Effector memory CD8-positive, alpha-beta T cell (primary cell): ENCODE measurements at regions not wholly inside any gene's neighbourhood (a gene's known extent, or its start where the extent isn't known, plus 50 kb on each side); places are given as distances from the start of the nearest gene placed in this dataset.

ENCODE experiments used
- ATAC-seq: fragments of 150-1000 bp; cut with Tn5 transposase; replicated peaks from 2 replicates; pipeline ENCODE4 v1.10.0; 2021; ENCODE audit warnings: mild to moderate bottlenecking, moderate library complexity
- DNase-seq, 3 experiments: peaks; one replicate each; pipeline ENCODE4 v3.0.0; 2021
- H3K27ac Mint-ChIP-seq, 2 donors: one replicate each; pipeline ENCODE4 v1.8.0; 2022; ENCODE audit warnings: mild to moderate bottlenecking in 2 of 2, mixed read lengths in 2 of 2, moderate library complexity in 2 of 2
- H3K27me3 Mint-ChIP-seq, 2 donors: one replicate each; pipeline ENCODE4 v1.8.0; 2022; ENCODE audit warnings: mixed read lengths in 2 of 2
- H3K36me3 Mint-ChIP-seq: one replicate; pipeline ENCODE4 v1.8.0; 2022; ENCODE audit warnings: mild to moderate bottlenecking, moderate library complexity, mixed read lengths; ENCODE audit not compliant: insufficient read depth
- H3K4me1 Mint-ChIP-seq, 2 donors: one replicate each; pipeline ENCODE4 v1.8.0; 2022; ENCODE audit warnings: low read depth in 2 of 2, mixed read lengths in 2 of 2
- H3K4me3 Mint-ChIP-seq, 2 donors: one replicate each; pipeline ENCODE4 v1.8.0; 2022; ENCODE audit warnings: mild to moderate bottlenecking in 2 of 2, mixed read lengths in 2 of 2, moderate library complexity in 2 of 2
- H3K9me3 Mint-ChIP-seq, 2 donors: one replicate each; pipeline ENCODE4 v1.8.0; 2022; ENCODE audit warnings: mixed read lengths in 2 of 2

- ATAC-seq (no peak), DNase-seq (no peak)
- H3K27ac Mint-ChIP-seq, result no peak overlapping the region
- peaks cover 7 to 10% of the 10 kb centered on the region in 2 donors for H3K27me3 Mint-ChIP-seq
- H3K4me1 Mint-ChIP-seq, result peaks cover 0 to 2% of the 10 kb centered on the region in 2 donors
- H3K9me3 Mint-ChIP-seq, result no peaks in the 10 kb centered on the region
- H3K36me3 Mint-ChIP-seq, result no peaks in the 10 kb centered on the region
- H3K4me3 Mint-ChIP-seq, result no peak overlapping the region
These were observed 117.1 kb upstream of the FRMD6 start for GRCh38 chr14:51534610-51535011.

- Mint-ChIP-seq H3K36me3 (no peaks in the 10 kb centered on the region), H3K4me3 (no peak overlapping the region), H3K27ac (no peak overlapping the region), H3K27me3 (peaks cover 7 to 10% of the 10 kb centered on the region in 2 donors), H3K4me1 (peaks cover 0 to 2% of the 10 kb centered on the region in 2 donors), H3K9me3 (no peaks in the 10 kb centered on the region)
- DNase-seq (no peak), ATAC-seq (no peak)
These were observed 116.2 kb upstream of the FRMD6 start for GRCh38 chr14:51535443-51536044.

GRCh38 chr14:51538973-51539372 is 112.7 kb upstream of the FRMD6 start:
- H3K4me1 Mint-ChIP-seq, result peaks cover 0 to 2% of the 10 kb centered on the region in 2 donors
- H3K9me3 Mint-ChIP-seq, result no peaks in the 10 kb centered on the region

GRCh38 chr14:51539571-51540037 is 112.1 kb upstream of the FRMD6 start:
- Mint-ChIP-seq H3K36me3 (no peaks in the 10 kb centered on the region), H3K4me1 (peaks cover 0 to 2% of the 10 kb centered on the region in 2 donors), H3K27me3 (peaks cover 18 to 28% of the 10 kb centered on the region in 2 donors), H3K27ac (no peak overlapping the region), H3K9me3 (no peaks in the 10 kb centered on the region), H3K4me3 (no peak overlapping the region)
- ATAC-seq (no peak), DNase-seq (no peak)

More at GRCh38 chr14:51538973-51539372, 112.7 kb upstream of the FRMD6 start:
- no peak overlapping the region for H3K4me3 Mint-ChIP-seq
- DNase-seq (no peak), ATAC-seq (no peak)
- H3K36me3 Mint-ChIP-seq, result no peaks in the 10 kb centered on the region
- no peak overlapping the region for H3K27ac Mint-ChIP-seq
- H3K27me3 Mint-ChIP-seq, result peaks cover 18 to 28% of the 10 kb centered on the region in 2 donors

- no peaks in the 10 kb centered on the region for H3K9me3 Mint-ChIP-seq
These were observed 111.3 kb upstream of the FRMD6 start for GRCh38 chr14:51540364-51540763.

GRCh38 chr14:51544471-51544870 is 107.2 kb upstream of the FRMD6 start:
- Mint-ChIP-seq H3K36me3 (no peaks in the 10 kb centered on the region), H3K4me3 (no peak overlapping the region), H3K9me3 (no peaks in the 10 kb centered on the region), H3K27ac (no peak overlapping the region), H3K27me3 (peaks cover 33 to 44% of the 10 kb centered on the region in 2 donors), H3K4me1 (no peaks in the 10 kb centered on the region)
- DNase-seq, result no peak
- ATAC-seq, result no peak

More at GRCh38 chr14:51540364-51540763, 111.3 kb upstream of the FRMD6 start:
- ATAC-seq (no peak), DNase-seq (no peak)
- H3K27me3 Mint-ChIP-seq, result peaks cover 23 to 32% of the 10 kb centered on the region in 2 donors
- no peak overlapping the region for H3K4me3 Mint-ChIP-seq
- no peak overlapping the region for H3K27ac Mint-ChIP-seq
- no peaks in the 10 kb centered on the region for H3K36me3 Mint-ChIP-seq
- H3K4me1 Mint-ChIP-seq, result no peaks in the 10 kb centered on the region

GRCh38 chr14:51544901-51545300 is 106.8 kb upstream of the FRMD6 start:
- no peaks in the 10 kb centered on the region for H3K9me3 Mint-ChIP-seq
- peaks cover 33 to 44% of the 10 kb centered on the region in 2 donors for H3K27me3 Mint-ChIP-seq
- ATAC-seq (no peak), DNase-seq (no peak)
- H3K4me1 Mint-ChIP-seq, result no peaks in the 10 kb centered on the region
- no peak overlapping the region for H3K27ac Mint-ChIP-seq
- no peaks in the 10 kb centered on the region for H3K36me3 Mint-ChIP-seq
- H3K4me3 Mint-ChIP-seq, result no peak overlapping the region

- Mint-ChIP-seq H3K4me3 (no peak overlapping the region), H3K9me3 (no peaks in the 10 kb centered on the region), H3K27ac (no peak overlapping the region), H3K27me3 (peaks cover 37 to 47% of the 10 kb centered on the region in 2 donors), H3K36me3 (no peaks in the 10 kb centered on the region), H3K4me1 (no peaks in the 10 kb centered on the region)
- ATAC-seq, result no peak
- DNase-seq, result no peak
These were observed 106.3 kb upstream of the FRMD6 start for GRCh38 chr14:51545396-51545795.

GRCh38 chr14:51546099-51546498 is 105.6 kb upstream of the FRMD6 start:
- Mint-ChIP-seq H3K4me1 (no peaks in the 10 kb centered on the region), H3K27me3 (peaks cover 44 to 51% of the 10 kb centered on the region in 2 donors), H3K4me3 (no peak overlapping the region), H3K36me3 (no peaks in the 10 kb centered on the region), H3K27ac (no peak overlapping the region), H3K9me3 (no peaks in the 10 kb centered on the region)
- ATAC-seq, result no peak
- DNase-seq, result no peak

GRCh38 chr14:51546603-51547258 is 105.0 kb upstream of the FRMD6 start:
- Mint-ChIP-seq H3K36me3 (no peaks in the 10 kb centered on the region), H3K4me1 (no peaks in the 10 kb centered on the region), H3K4me3 (no peak overlapping the region), H3K9me3 (no peaks in the 10 kb centered on the region), H3K27me3 (peaks cover 45 to 46% of the 10 kb centered on the region in 2 donors), H3K27ac (no peak overlapping the region)
- no peak for ATAC-seq
- no peak for DNase-seq

GRCh38 chr14:51547260-51547659 is 104.5 kb upstream of the FRMD6 start:
- no peak for ATAC-seq
- H3K27ac Mint-ChIP-seq, result no peak overlapping the region

GRCh38 chr14:51547701-51548100 is 104.0 kb upstream of the FRMD6 start:
- Mint-ChIP-seq H3K27ac (no peak overlapping the region), H3K4me1 (no peaks in the 10 kb centered on the region), H3K27me3 (peaks cover 42 to 44% of the 10 kb centered on the region in 2 donors), H3K9me3 (no peaks in the 10 kb centered on the region), H3K4me3 (no peak overlapping the region), H3K36me3 (no peaks in the 10 kb centered on the region)
- no peak for ATAC-seq
- no peak for DNase-seq

More at GRCh38 chr14:51547260-51547659, 104.5 kb upstream of the FRMD6 start:
- DNase-seq, result no peak
- Mint-ChIP-seq H3K4me3 (no peak overlapping the region), H3K36me3 (no peaks in the 10 kb centered on the region), H3K9me3 (no peaks in the 10 kb centered on the region), H3K4me1 (no peaks in the 10 kb centered on the region), H3K27me3 (peaks cover 43 to 44% of the 10 kb centered on the region in 2 donors)

- no peak for ATAC-seq
- H3K4me3 Mint-ChIP-seq, result no peak overlapping the region
- peaks cover 45 to 48% of the 10 kb centered on the region in 2 donors for H3K27me3 Mint-ChIP-seq
- DNase-seq, result no peak
- H3K4me1 Mint-ChIP-seq, result no peaks in the 10 kb centered on the region
- H3K27ac Mint-ChIP-seq, result no peak overlapping the region
- no peaks in the 10 kb centered on the region for H3K9me3 Mint-ChIP-seq
- H3K36me3 Mint-ChIP-seq, result no peaks in the 10 kb centered on the region
These were observed 103.5 kb upstream of the FRMD6 start for GRCh38 chr14:51548187-51548586.

- DNase-seq (no peak), ATAC-seq (no peak)
- Mint-ChIP-seq H3K4me1 (no peaks in the 10 kb centered on the region), H3K4me3 (no peak overlapping the region), H3K36me3 (no peaks in the 10 kb centered on the region), H3K27me3 (peaks cover 32 to 44% of the 10 kb centered on the region in 2 donors), H3K27ac (no peak overlapping the region), H3K9me3 (no peaks in the 10 kb centered on the region)
These were observed 101.1 kb upstream of the FRMD6 start for GRCh38 chr14:51550636-51551035.
